Spleen (tissue), 11 donors: ENCODE measurements at regions not wholly inside any gene's neighbourhood (a gene's known extent, or its start where the extent isn't known, plus 50 kb on each side); places are given as distances from the start of the nearest gene placed in this dataset.

ENCODE experiments used
- DNase-seq: peaks from one replicate; pipeline ENCODE4 v3.0.0-alpha.2; 2020
- H3K27ac ChIP-seq, 8 donors: fragments of 200-600 bp; sonication (generic) in 7 of 8; 1 replicate in 4 of 8; 2 replicates in 4 of 8; pipeline versions ENCODE4 v1.5.0 to v1.8.0; 2016 to 2021; ENCODE audit warnings: inconsistent platforms in 4 of 8, mild to moderate bottlenecking in 4 of 8, moderate library complexity in 1 of 8
- H3K27me3 ChIP-seq, 7 donors: fragments of 200-600 bp; sonication (generic) in 6 of 7; replicated peaks in 1 of 7; 1 replicate in 4 of 7; 2 replicates in 3 of 7; pipeline versions ENCODE4 v1.5.0 to v1.8.0; 2016 to 2021; ENCODE audit warnings: inconsistent platforms in 3 of 7, mild to moderate bottlenecking in 1 of 7
- H3K36me3 ChIP-seq, 6 donors: fragments of 200-600 bp; sonication (generic) in 5 of 6; 1 replicate in 4 of 6; 2 replicates in 2 of 6; pipeline versions ENCODE4 v1.5.0 to v1.8.0; 2016 to 2021; ENCODE audit warnings: inconsistent platforms in 2 of 6
- H3K4me1 ChIP-seq, 6 donors: fragments of 200-600 bp; sonication (generic) in 5 of 6; 1 replicate in 3 of 6; 2 replicates in 3 of 6; pipeline versions ENCODE4 v1.5.0 to v1.8.0; 2016 to 2021; ENCODE audit warnings: inconsistent platforms in 3 of 6
- H3K4me3 ChIP-seq, 8 donors: fragments of 200-600 bp; sonication (generic) in 7 of 8; 1 replicate in 4 of 8; 2 replicates in 4 of 8; pipeline versions ENCODE4 v1.5.0 to v1.8.0; 2016 to 2021; ENCODE audit warnings: inconsistent platforms in 4 of 8, mild to moderate bottlenecking in 4 of 8, moderate library complexity in 2 of 8
- H3K9me3 ChIP-seq, 8 donors: fragments of 200-600 bp; sonication (generic) in 7 of 8; 1 replicate in 4 of 8; 2 replicates in 4 of 8; pipeline versions ENCODE4 v1.5.0 to v1.8.0; 2016 to 2021; ENCODE audit warnings: inconsistent platforms in 4 of 8
- POLR2A ChIP-seq, 3 donors: fragments of 450-650 bp; IDR thresholded peaks; one replicate each; pipeline ENCODE4 v1.5.1; 2017; ENCODE audit warnings: antibody characterized with exemption in 3 of 3, mild to moderate bottlenecking in 1 of 3
- POLR2AphosphoS5 ChIP-seq, 3 donors: sonication (generic); formaldehyde crosslinking; IDR thresholded peaks; one replicate each; pipeline ENCODE4 v1.5.1; 2017; ENCODE audit warnings: antibody characterized with exemption in 3 of 3
- WGBS, 5 donors: extraction: QIAGEN DNeasy Blood & Tissue Kit in 3 of 5; methylation state at CpG; one replicate each; pipeline versions ENCODE4 v1.1.5 to v1.1.7; 2013 to 2018; 5-methylcytosine and 5-hydroxymethylcytosine counted together
- intact Hi-C: fragments of 100-400 bp; cut with DNase I; formaldehyde crosslinking; loops from one replicate; pipeline ENCODE4 v1.15.0; 2023; ENCODE audit warnings: low total_unique reads
- TF ChIP-seq, protein P1 (sequence below), 11 experiments: fragments of 200-600 bp in 7 of 11; fragments of 450-650 bp in 4 of 11; sonication (generic) in 4 of 11; IDR thresholded peaks in 8 of 11; conservative IDR thresholded peaks in 3 of 11; 1 replicate in 7 of 11; 2 replicates in 4 of 11; pipeline versions ENCODE4 v1.4.0 to v1.8.0; 2016 to 2021; ENCODE audit warnings: antibody characterized with exemption in 11 of 11, inconsistent platforms in 4 of 11, mild to moderate bottlenecking in 1 of 11
- donor health status: healthy with polysubstance abuse.
- donor health status: DM: no; HTN: no; CAD: no; lungs with moderate emphysema.
- donor health status: DM: no; HTN: no; CAD: no.
- donor health status: Bipolar disorder and iron deficiency.
- donor health status: healthy.
- donor health status: DM: no; HTN: no; CAD: no.
- donor health status: DM: yes; HTN: yes; CAD: no.

DNA sequence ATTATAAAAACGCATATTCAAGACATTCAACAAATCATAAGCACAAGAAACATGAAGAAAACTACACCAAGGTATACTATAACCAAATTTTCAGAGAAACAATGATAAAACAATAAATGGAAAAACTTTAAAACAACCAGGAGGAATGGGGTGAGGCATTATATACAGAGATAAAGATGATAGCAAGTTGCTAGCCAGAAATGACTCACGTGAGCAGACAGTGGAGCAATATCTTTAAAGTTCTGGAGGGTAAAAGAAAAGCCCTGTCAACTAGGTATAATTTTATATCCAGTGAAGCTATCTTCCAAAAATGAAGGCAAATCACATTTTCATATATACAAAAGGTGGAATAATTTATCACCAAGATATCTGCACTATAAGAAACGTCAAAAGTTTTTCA lies 97.8 kb upstream of the PCED1B start:
- Histone ChIP-seq H3K4me1 (no peaks in the 10 kb centered on the region), H3K4me3 (no peak overlapping the region), H3K27me3 (peaks cover 0 to 24% (median 0%) of the 10 kb centered on the region in 7 donors), H3K9me3 (no peaks in the 10 kb centered on the region), H3K27ac (no peak overlapping the region), H3K36me3 (no peaks in the 10 kb centered on the region)
- no peak for DNase-seq
- intact Hi-C loops: no loop called here
- WGBS, 5 donors: 79 to 94% (median 84%) methylated on average over 3 of the region's 3 CpGs
- no peak for TF ChIP-seq POLR2A (IDR thresholded peaks at IDR 0.05)

DNA sequence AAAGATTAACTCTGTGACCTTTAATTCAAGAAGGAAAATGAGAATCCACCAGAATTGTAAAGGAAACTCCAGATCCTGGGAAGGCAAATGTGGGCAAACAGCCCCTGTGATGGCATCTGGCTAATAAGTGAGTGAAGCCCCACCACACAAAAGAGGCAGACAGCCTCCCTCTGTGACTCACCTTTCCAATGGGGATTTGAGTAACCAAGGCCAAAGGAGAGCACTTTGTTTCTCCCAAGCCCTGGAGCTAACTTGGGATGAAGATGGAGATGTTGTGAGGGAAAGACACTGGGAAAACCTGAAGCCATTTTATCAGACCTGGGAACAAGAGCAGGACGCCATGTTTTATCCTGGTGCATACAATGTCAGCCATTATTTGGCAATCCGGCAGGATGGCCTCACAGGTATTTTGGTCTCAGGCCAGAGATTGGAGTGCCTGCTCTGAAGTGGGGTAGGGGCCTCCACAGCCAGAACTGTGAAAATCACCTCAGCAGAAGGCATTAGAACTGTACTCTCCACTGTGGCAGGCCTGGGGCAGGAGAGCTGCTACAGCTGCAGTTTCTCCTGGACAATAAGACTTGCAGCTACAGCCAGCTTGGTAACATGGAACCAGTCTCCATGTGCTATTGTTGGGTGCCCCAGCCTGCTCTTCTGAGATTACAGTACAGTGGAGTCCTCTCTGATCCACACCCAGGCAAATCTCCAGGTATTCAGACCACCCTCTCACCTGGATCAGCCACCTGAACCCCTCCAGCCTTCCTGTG lies 96.6 kb upstream of the PCED1B start:
- peaks cover 0 to 24% (median 0%) of the 10 kb centered on the region in 7 donors for H3K27me3 ChIP-seq
- H3K27ac ChIP-seq: no peak overlapping the region
- no peak overlapping the region for H3K4me3 ChIP-seq
- no peaks in the 10 kb centered on the region for H3K4me1 ChIP-seq
- no peak for TF ChIP-seq POLR2A (IDR thresholded peaks at IDR 0.05)
- TF ChIP-seq, protein P1, sequence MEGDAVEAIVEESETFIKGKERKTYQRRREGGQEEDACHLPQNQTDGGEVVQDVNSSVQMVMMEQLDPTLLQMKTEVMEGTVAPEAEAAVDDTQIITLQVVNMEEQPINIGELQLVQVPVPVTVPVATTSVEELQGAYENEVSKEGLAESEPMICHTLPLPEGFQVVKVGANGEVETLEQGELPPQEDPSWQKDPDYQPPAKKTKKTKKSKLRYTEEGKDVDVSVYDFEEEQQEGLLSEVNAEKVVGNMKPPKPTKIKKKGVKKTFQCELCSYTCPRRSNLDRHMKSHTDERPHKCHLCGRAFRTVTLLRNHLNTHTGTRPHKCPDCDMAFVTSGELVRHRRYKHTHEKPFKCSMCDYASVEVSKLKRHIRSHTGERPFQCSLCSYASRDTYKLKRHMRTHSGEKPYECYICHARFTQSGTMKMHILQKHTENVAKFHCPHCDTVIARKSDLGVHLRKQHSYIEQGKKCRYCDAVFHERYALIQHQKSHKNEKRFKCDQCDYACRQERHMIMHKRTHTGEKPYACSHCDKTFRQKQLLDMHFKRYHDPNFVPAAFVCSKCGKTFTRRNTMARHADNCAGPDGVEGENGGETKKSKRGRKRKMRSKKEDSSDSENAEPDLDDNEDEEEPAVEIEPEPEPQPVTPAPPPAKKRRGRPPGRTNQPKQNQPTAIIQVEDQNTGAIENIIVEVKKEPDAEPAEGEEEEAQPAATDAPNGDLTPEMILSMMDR (IDR thresholded peaks at IDR 0.05 in 8 of 11, conservative IDR thresholded peaks at IDR 0.05 in 3 of 11): no peak
- no peak for TF ChIP-seq POLR2AphosphoS5 (IDR thresholded peaks at IDR 0.05)
- no peak for DNase-seq
- intact Hi-C loops: no loop called here
- no peaks in the 10 kb centered on the region for H3K36me3 ChIP-seq
- 91 to 96% (median 95%) methylated on average over 2 of the region's 2 CpGs for WGBS, 5 donors
- peaks cover 0 to under 1% (median 0%) of the 10 kb centered on the region in 8 donors for H3K9me3 ChIP-seq

DNA sequence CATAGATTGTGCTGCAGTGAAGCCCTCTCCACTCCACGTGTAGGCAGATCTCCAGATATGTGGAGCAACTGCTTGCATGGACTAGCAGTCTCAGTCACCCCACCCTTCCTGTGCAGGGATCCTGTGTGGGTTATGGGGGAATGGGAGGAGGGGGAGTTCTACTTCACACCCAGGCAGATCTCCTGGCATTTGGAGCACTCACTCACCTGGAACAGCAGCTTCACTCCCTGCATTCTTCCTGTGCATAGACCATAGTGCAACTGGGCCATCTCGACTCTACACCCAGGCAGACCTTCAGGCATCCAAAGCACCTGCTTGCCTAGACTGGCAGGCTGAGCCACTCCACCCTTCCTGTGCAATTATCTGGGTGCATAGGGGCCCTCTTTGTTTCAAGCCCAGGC lies 96.0 kb upstream of the PCED1B start:
- Histone ChIP-seq H3K27me3 (peaks cover 0 to 24% (median 0%) of the 10 kb centered on the region in 7 donors), H3K4me3 (no peak overlapping the region), H3K9me3 (peaks cover 0 to 6% (median 0%) of the 10 kb centered on the region in 8 donors), H3K27ac (no peak overlapping the region), H3K4me1 (no peaks in the 10 kb centered on the region), H3K36me3 (no peaks in the 10 kb centered on the region)
- intact Hi-C loops: no loop called here
- DNase-seq: no peak
- TF ChIP-seq, protein P1 (IDR thresholded peaks at IDR 0.05 in 8 of 11, conservative IDR thresholded peaks at IDR 0.05 in 3 of 11): peak in 1 of 11 experiments; percentile 2
- no peak for TF ChIP-seq POLR2A (IDR thresholded peaks at IDR 0.05)
- 40 to 75% (median 51%) methylated on average over 1 to 2 of the region's 2 CpGs for WGBS, 5 donors

DNA sequence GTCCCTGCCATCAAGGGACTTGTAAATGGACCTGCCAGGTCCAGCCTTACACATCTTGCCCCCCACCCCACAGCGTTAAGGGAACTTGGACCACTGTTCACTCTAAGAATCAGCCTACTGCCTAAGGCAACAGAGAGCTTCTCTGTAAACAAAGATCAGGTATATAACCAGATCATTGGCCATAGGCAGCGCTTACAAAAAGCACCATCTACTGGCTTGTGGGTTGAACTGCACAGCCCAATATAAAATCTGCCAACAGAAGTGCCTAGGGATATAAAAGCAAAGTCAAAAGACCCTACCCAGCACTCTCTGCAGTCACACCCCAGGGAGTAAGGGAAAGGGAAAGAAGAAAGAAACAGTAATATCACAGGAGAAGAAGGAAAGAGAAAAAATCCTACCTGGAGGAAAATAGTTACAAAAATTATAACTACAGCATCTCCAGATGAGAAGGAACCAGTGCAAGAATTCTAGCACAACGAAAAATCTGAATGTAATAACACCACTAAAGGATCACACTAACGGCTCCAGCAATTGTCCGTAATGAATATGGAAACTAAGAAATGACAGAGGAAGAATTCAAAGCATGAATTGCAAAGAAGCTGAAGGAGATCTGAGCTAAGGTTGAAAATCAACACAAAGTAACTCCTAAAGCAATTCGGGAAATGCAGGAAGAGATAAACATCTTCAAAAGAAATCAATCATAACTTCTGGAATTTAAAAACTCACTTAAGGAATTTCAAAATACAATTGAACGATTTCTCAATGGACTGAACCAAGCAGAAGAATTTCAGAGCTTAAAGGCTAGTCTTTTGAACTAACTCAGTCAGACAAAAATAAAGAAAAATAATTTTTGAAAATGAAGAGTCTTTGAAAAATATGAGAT lies 95.2 kb upstream of the PCED1B start:
- H3K4me1 ChIP-seq: no peaks in the 10 kb centered on the region
- TF ChIP-seq, protein P1 (IDR thresholded peaks at IDR 0.05 in 8 of 11, conservative IDR thresholded peaks at IDR 0.05 in 3 of 11): peak in 9 of 11 experiments; percentile 34 to 68 (median 57)
- TF ChIP-seq POLR2A (IDR thresholded peaks at IDR 0.05) (no peak), POLR2AphosphoS5 (IDR thresholded peaks at IDR 0.05) (no peak)
- DNase-seq: no peak
- intact Hi-C loops: no loop called here
- H3K27ac ChIP-seq: no peak overlapping the region
- H3K27me3 ChIP-seq: peaks cover 0 to 24% (median 0%) of the 10 kb centered on the region in 7 donors
- no peaks in the 10 kb centered on the region for H3K36me3 ChIP-seq
- WGBS, 5 donors: 46 to 53% (median 50%) methylated on average over 7 of the region's 7 CpGs
- H3K9me3 ChIP-seq: peaks cover 0 to 7% (median 0%) of the 10 kb centered on the region in 8 donors
- H3K4me3 ChIP-seq: no peak overlapping the region
